ENCODE measurements at regions not wholly inside any gene's neighbourhood (a gene's known extent, or its start where the extent isn't known, plus 50 kb on each side); places are given as distances from the start of the nearest gene placed in this dataset.
"Not testable (repeated sequence)": the region's sequence is repeated elsewhere in the genome, so short reads cannot be mapped to it uniquely, and the experiment has no call there.

DNA sequence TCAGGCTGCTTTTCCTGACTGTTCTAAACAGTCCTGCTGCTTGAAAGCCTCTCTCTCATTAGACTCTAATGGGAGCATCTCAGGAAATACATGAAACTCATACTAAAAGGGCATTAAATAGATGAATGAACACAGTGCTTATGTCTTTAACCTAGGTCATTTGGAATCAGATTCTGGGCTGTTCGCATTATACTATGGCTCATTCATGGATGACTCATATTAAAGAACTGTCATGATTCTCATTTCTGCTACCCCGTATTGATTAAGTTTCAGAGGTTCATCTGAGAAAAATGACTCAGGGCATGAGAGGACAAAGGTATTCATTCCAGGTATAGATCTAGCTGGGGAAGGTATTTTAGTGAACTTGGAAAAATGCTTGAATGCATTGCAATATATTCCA lies 335.5 kb downstream of the GJA1 start:
- no peak for DNase-seq

DNA sequence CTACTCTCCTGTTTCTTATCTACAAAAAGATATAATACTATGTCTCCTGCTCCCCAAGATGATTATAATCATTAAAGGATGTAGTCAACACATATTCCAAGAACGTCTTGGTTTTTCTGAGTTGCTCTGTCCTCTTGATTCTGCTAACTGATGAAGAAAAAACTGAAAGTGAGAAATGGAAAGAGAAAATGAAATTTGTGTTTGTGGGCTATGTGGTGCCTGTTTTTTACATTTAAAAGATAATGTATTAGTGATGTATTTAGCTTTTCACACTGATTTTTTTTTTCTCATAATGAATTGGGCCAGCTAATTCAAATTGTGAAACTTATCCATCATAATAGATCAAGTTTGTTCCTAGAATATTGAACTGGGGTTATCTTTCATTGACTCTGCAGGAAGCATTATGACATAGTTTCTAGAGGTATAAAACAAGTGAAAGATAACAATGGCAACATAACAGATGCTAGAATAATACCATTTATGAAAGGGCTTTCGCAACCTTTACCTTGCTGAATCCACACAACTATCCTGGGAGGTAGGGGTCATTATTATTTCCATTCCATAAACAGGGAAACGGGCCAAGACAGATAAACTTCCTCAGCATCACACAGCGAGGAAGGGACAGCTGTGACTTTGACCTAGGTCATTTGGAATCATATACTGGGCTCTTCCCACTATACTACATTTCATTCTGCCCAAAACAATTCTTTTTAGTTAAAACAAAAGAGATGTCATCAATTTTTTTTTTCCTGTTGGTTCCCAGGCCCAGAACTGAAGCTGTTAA lies 336.7 kb downstream of the GJA1 start:
- DNase-seq: no peak

DNA sequence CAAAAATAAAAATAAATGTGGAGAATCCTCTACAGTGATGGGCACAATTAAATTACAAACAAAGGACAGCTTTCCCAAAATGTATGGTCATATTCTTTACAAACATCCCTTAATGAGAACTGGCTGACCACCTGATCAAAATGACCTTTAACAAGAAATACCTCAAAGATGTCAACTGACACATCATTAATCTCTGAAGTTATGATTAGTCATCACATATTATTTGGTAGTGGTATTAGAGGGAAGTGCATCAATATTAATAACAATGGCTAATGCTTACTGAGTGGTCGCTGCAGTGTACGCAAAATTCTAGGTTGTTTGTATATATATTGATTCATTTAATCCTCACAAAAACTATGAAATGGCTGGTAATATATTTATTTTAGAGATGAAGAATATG lies 340.6 kb downstream of the GJA1 start:
- no peak for DNase-seq

DNA sequence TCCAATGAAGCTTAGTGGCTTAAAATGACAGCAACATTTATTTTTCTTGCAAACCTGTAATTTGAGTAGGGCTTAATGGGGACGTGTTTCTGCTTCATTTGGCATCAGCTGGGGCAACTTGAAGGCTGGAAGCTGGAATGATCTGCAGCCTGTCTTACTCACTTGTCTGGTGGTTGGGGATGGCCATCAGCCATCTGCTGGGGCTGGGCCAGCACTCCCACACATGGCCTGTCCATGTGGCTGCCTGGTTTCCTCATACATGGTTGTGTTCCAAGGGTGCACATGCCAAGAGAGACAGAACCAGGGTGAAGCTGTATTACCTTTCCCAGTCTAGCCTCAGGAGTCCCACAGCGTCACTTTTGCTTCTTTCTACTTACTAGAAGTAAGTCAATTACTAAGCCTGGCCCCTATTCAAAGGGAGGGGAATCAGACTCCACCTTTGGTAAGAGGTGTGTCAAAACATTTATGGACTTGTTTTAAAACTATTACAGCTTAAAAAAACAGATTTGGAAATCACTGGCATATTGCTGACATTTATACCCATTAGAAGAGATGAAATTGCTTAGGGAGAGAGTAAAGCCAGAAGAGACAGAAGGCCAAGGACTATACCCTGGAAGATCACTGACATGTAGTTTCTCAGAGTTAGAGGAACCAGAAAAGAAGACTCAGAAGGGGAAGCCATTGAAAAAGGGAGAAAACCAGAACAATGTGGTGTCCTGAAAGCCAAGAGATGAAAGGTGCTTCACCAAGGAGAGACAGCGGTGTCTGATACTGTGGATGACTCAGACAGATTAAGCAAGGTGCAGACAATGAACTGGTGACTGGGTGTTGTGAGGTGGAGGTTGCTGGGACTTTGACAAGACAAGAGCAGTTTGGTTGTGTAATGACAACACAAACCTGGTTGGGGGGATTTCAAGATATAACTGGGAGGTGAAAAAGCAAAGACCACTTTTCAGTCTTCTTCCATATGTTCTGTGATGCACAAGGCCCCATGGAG lies 345.2 kb downstream of the GJA1 start:
- no peak for DNase-seq

DNA sequence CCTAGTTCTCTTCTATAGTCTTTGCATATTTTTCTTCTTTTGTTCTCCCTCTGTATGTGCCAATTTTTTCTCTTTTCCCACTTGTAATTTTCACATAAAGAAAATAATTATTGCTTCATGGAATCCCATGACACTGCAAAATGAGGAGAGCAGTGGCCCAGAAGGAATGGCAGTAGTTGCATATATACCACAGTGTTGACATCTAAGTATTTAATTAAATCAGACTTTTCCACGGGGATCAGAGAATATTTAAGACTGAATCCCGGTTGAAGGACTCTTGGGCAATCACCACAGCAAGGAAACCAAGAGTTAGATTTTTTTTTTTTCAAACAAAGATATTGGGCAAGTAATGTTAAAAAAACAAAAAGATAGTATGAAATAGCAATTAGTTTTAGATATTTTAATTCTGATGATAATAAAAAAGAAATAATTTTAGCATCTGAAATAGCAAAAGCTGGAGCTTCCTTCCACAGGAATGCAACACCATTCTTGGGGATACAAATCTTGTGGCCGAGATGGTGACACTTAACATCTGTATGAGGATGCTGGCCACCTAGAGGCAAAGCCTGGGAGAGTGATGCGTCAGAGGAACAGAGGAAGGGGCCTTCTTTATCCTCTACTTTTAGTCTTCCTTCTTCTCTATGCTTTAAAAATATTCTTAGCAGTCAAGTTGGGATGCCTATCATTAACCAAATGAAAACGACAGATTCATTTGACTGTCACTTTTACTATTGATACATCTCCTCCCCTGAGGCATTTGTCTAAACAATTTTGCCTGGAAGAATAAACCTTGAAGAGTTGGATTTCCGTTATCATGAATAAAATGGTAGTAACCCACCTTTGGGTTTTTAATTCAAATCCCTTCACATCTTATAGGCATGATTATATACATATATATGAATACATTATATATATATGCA lies 356.2 kb downstream of the GJA1 start:
- no peak for DNase-seq

GRCh38 chr6:121794630-121795029 lies 359.2 kb downstream of the GJA1 start:
- no peak for DNase-seq

GRCh38 chr6:121797598-121797997 lies 362.2 kb downstream of the GJA1 start:
- DNase-seq: not testable (repeated sequence)

- DNase-seq: not testable (repeated sequence)
Observed at GRCh38 chr6:121798126-121798525, 362.7 kb downstream of the GJA1 start.

- no peak for DNase-seq
Observed at GRCh38 chr6:121799574-121799973, 364.1 kb downstream of the GJA1 start.

- no peak for DNase-seq
Observed at GRCh38 chr6:121800047-121800446, 364.6 kb downstream of the GJA1 start.

DNA sequence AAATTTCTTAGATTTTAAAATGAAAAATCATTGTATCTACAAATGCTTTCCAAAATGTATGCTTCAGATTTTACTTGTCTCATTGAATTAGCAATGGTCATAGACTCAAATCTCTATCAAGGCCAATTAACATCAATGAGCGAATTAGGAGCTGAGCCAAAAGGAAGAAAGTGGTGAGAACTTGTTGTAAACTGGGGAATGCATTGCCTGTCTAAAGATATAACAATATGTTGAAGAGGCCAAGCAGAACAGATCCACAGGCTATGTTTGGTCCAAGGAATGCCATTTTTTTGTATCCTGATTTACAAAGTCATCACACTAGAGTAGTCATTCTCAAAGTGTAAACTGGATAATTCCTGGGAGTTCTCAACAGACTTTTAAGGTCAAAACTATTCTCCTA lies 370.7 kb downstream of the GJA1 start:
- DNase-seq: no peak

GRCh38 chr6:121809211-121809610 lies 373.8 kb downstream of the GJA1 start:
- no peak for DNase-seq

DNA sequence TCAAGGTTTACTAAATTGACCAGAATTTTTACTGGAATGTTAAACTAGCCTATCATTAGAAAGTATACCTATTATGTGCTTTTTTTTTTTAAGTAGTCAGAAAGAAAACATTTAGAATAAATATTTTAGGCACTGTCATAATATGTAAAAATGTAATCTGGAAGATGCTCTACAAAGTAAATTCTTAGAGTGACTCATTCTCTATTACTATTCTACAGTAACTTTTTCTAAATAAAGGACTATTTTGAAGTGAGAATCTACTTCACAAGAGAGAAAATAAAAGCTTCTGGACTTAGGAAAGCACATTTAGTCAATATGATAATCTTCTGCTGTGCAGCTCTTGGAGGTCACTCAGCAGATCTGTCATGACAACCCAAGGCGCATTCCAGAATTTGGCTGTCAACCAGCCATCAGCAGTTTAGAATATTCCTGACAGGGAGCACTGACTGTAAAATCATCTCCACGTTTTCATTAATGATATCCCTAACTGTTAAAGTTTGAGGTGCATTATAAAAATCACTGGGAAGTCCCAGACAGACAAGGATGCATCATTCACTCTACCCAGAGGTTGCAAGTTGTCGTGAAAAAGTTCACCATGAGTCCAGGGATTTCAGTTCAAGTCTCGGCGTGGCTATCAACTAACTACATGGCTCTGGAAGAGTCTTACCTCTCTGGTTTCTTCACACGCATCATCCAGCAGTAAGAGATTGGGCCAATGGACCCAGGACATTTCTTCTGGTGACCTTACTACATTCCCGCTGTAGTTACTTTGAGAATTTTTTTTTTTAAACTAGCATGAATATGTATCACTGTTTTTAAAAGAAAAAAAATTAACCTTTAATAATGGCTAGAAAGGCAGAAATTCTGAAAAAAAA lies 374.9 kb downstream of the GJA1 start:
- no peak for DNase-seq

- no peak for DNase-seq
Observed at GRCh38 chr6:121811106-121811505, 375.7 kb downstream of the GJA1 start.

GRCh38 chr6:121816361-121816760 lies 380.9 kb downstream of the GJA1 start:
- DNase-seq: no peak

DNA sequence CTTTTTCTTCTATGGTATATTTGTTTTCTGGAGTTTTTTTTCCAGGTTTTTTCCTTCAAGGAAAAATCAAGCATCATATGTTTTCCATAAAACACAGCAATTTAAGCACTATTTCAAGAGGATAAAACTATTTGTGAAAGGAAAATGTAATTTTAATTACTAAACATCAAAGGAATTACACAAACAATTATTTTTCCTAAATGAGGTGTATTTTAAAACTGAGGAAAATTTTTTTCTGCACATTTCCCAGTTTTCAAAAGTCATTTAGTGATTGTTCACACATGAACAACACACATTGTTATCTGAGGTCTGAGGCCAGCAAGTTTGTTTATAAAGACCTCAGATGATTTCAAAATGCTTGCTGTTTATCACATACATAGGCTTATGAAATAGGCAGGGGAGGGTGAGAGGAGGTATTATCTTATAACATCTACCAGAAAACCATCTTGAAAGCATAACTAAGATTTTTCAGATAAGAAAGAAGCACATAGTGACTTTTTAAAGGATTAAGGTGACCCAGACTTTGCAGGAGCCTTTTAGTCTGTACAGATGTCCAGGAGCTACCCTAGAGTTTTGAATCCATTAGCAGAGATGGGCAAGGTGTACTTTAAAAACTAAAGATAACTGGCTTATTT lies 381.6 kb downstream of the GJA1 start:
- no peak for DNase-seq

DNA sequence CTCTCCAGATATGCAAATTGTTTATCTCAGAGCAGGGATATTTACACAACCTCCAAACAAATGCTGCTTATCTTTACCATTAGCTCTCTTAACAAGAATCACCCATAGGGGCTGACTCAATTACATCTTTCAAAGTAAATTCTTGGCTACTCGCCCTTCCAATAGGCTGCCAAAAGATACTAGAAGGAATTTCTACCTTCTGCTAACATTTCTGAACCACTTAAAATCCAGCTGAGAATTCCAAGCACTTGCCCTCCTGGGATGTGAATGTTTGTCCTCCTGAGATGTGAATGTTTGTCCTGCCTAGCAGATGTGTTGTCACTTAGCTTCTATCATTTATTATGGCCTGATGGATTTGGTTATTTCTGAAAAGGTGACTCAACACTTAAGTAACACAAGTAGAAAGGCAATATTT lies 388.0 kb downstream of the GJA1 start:
- no peak for DNase-seq

DNA sequence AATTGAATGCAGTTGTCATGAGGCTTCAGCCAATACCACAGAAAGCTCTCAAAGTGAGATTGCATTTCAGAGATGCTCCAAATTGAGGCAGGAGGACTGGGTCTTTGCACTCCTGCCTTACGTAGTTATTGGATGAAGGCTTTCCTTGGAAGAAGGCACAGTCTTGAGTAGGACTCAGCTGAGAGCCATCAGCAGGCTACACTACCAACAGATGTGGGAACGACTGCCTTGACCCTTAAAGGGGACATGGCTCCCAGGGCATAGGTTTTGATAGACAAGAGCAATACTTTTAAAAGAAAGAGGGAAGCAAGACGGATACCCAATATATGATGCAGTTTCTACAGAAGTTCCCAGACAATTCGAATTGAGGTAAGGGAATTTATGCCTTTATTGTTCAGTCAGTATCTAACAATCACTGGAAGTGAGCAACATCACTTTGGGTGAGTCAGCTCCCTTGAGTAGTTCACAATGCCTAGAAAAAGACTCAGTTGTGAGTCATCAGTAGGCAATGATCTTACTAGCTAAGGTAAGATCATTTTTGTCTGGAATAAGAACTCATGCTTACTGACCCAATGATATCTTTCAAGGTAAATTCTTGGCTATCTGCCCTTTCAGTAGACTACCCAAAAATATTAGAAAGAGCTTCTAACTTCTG lies 390.8 kb downstream of the GJA1 start:
- no peak for DNase-seq

DNA sequence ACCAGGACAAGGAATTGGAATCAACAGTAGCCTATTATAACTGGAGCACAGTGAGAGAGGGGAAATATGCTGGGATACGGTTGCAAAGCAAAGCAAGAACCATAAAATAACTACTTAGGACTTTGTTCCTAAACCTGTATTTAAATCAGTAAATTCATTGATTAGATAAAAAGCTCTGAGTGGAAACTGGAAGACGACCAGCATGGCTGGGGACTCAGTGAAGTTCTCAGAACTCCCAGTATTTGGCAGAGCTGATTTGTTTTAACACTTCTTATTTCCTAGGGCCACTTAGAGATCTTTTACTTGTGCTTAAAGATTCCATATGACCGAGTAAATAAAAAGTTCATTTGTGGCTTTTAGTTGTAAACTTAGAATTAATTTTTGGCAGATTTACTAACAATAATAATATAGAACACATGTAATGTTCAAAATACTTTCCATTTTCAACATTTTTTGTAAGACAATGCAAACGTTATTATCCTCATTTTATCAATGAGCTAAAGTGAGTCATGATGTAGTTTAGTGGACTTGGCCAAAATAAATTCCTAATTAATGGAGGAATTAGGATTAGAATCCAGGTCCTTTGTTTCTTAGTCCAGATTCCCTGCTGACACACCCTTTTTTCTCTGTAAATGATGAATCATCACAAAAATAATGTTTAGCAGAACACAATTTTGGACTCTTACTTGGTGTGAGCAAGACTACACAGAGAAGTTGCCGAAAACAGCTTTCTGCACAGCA lies 392.9 kb downstream of the GJA1 start:
- DNase-seq: no peak

- DNase-seq: no peak
Observed at GRCh38 chr6:121830736-121831135, 395.3 kb downstream of the GJA1 start.

Data from T-helper 2 cell (primary cell).